ENCODE measurements at regions not wholly inside any gene's neighbourhood (a gene's known extent, or its start where the extent isn't known, plus 50 kb on each side); places are given as distances from the start of the nearest gene placed in this dataset.
"Not testable (repeated sequence)": the region's sequence is repeated elsewhere in the genome, so short reads cannot be mapped to it uniquely, and the experiment has no call there.

DNA sequence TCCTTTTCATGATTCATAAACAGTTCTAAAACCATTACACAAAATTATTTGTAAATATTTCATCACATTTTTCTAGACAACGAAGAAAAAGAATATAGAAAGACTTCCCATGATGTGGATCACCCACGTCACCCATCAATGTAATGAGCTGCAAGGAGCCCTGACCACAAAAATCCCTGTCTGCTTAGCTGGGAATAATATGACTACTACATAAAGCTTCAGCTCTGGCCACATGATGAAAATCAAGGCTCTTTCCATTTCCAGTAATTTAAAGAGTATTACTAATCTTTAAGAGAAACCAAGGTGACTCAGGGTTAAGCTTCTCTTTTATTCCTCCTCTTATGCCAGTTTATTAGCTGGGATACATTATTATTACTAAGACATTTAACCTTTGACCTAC lies 180.8 kb upstream of the CACNA2D1 start:
- FAIRE-seq, result no peak

DNA sequence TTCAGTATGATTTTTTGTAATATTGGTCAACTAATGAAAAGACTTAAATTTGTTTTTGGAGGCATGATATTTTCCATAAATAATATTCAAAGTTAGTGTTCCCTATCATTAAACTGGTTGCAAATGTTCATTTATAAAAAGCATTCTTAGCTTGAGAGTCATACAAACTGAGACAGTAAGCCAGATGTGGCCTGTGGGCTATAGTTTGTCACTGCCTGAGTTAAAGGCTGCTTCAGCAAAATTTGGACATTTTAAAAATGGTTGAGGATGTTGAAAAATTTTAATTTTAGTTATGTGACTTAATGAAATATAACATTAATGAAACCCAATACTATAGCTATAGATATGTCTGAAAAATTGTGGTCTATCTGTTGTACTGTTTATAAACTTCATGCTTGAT lies 180.2 kb upstream of the CACNA2D1 start:
- no peak for FAIRE-seq

DNA sequence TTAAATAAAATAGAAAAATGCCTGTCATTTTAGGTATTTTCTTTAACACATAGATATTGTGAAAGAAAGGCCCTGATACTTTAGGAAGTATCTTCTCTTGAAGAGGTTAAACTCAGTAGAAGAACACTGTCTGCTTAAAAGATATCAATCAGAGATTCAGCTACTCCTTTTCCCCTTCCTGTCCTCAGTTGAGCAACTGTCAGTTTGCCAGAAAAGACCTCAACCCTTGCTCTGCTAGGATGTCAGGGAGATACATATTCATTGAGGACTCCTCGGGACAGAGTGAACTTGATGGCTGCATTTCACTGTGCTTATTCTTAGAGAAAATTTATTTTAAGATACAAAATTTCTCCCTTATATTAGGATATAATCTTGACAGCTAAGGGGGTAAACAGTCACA lies 173.6 kb upstream of the CACNA2D1 start:
- FAIRE-seq, result no peak

DNA sequence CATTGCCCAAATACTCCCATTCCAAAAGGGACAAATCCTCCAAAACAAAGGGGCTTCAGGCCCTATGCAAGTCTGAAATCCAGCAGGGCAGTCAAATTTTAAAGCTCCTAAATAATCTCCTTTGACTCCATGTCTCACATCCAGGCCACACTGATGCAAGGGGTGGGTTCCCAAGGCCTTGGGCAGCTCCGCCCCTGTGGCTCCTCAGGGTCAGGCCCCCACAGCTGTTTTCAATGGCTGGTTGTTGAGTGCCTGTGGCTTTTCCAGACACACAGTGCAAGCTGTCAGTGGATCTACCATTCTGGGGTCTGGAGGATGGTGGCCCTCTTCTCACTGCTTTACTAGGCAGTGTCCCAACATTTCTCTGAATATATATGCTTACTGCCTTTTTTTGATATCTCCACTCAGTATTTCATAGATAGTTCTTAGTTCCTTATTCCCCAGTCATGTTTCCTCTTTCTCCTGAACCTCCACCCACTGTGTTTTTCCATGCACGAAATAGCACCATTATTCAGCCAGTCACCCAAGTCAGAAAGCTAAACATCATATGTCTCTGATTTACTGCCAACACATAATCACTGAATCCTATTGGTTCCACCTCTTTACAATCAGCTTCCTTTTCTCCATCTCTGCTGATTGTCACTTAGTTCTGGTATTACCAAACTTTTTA lies 172.6 kb upstream of the CACNA2D1 start:
- no peak for FAIRE-seq

DNA sequence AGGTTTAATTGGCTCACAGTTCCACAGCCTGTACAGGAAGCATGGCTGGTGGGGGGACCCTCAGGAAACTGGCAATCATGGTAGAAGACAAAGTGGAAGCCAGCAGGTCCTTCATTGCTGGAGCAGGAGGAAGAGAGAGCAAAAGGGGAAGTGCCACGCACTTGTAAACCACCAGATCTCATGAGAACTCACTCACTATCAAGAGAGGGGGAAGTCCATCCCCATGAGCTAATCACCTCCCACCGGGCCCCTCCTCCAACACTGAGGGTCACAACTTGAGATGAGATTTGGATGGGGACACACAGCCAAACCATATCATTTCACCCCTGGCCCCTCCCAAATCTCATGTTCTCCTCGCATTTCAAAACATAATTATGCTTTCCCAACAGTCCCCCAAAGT lies 171.9 kb upstream of the CACNA2D1 start:
- FAIRE-seq, result no peak

DNA sequence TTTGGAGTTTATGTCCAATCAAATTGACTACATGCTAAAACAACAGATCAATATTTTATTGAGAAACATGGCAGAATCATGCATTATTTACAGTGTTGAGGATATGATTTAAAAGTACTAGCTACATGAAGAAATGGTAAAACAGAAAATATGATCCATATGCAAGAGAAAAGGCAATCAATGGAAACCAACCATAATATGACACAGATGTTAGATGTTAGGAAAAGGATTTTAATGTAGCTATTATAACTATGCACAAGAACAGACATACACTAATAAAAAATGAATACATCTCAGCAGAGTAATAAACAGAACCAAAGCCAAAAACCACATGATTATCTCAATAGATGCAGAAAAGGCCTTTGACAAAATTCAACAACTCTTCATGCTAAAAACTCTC lies 166.2 kb upstream of the CACNA2D1 start:
- no peak for FAIRE-seq

DNA sequence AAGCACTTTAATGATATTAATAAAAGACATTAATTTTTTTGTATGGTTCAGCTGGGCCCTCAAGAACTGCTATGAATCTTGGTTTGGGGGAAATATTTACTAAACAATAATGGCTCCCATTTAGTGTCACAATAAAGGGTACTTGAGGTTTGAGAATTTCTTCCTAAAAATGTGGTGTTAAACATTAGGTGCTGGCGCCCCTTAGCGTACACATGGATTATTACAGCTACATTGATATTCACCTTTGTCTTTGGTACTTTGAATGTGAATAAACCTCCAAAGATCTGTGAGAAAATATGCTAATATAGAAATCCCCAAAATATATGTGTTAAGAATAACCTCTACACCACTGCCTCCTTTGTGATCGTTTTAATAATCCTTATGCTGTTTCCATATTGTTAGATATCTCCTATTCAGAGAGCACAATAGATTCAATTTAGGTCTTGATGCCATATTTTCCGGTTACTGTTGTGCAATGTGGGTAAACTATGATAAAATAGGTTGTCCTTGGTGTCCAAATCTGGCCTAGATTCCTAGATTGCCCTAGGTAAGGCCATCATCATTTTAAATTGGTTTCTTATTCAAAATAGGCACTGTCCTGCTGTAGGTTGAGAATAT lies 161.8 kb upstream of the CACNA2D1 start:
- peak; percentile 87 for FAIRE-seq

DNA sequence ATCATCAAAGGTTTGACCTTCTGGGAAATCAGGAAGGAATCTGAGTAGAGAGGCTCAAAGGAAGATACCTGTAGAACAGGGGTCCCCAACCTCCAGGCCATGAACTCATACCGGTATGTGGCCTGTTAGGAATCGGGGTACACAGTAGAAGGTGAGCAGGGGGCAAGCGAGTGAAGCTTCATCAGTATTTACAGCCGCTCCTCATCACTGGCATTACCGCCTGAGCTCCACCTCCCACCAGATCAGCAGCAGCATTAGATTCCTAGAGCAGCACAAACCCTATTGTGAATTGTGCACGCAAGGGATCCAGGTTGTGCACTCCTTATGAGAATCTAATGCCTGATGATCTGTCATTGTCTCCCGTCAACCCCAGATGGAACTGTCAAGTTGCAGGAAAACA lies 158.5 kb upstream of the CACNA2D1 start:
- no peak for FAIRE-seq

DNA sequence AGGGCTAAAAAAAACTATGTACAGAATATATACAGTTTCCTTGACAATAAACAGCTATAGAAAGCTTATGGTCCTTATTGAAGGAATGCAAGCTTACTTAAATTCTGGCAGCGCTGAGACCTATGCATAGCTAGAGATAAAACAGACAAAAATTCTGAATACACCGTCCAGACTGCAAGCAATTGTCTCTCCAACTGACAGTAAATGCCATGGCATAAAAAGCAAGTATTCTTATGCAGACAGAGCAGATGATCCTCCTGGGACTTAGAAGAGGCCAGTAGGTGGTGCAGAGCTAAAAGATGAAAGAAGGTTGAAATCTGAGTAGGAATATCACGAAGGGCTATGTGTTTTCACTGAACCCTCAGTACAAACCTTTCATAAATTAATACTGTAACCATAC lies 157.0 kb upstream of the CACNA2D1 start:
- no peak for FAIRE-seq

DNA sequence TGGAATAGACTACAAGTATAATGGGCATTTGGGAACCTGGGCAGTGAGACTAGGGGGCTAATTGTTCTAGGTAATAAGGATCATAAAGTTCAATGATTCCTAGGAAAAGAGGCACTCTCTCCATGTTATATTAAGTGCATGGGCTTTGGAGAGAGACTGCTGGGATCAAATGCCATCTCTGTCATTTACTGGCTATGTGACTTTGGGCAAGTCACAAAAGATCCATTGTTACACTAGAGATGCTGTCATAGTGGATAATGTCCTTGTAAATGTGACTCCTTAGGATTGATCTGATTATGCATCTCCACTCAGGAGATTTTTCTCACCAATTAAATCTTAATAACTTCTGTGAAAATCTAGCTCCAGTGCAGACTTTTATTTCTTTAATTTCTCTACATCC lies 156.3 kb upstream of the CACNA2D1 start:
- no peak for FAIRE-seq

DNA sequence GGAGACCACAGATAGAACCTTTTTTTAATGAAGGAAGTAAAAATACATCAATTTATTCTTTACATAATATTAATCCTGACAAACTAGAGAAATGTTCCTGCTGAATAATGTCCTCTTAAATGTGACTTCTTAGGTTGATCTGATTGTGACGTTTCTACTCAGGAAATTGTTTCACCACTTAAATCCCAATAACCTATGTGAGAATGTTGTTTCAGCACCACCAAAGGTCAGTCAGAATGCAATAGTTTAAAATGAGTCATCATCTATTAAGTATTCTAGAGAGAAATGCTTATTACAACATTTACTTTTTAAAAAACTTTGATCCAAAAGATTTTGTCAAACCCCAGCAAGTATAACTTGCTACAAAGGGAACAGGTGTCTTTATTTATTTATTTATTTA lies 155.4 kb upstream of the CACNA2D1 start:
- FAIRE-seq, result no peak

DNA sequence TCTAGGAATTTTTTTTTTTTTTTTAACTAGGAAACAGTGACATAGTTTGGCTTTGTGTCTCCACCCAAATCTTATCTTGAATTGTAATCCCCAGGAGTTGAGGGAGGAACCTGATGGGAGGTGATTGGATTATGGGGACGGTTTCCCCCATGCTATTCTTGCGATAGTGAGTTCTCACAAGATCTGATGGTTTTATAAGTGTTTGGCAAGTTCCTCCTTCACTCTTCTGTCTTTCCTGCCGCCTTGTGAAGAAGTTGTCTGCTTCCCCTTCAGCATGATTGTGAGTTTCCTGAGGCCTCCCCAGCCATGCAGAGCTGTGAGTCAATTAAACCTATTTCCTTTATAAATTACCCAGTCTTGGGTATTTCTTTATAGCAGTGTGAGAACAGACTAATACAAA lies 152.2 kb upstream of the CACNA2D1 start:
- FAIRE-seq, result not testable (repeated sequence)

DNA sequence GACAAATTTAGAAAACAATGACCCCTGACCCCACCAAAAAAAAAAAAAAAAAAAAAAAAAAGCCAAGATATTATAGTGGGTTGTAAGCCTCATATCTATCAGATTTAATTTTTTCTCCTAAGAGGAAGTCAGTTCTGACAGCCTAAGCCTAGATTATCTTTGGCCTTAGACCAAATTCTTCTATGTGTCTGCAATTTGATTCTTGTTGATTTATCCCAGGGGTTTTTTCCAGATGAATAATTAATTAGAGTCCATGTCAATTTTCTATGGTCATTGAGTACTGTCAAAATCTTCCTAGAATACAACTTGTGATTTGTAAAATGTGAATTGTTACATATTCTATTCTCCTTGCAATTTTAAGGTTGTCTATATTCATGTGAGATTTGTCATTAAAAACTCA lies 151.6 kb upstream of the CACNA2D1 start:
- no peak for FAIRE-seq

DNA sequence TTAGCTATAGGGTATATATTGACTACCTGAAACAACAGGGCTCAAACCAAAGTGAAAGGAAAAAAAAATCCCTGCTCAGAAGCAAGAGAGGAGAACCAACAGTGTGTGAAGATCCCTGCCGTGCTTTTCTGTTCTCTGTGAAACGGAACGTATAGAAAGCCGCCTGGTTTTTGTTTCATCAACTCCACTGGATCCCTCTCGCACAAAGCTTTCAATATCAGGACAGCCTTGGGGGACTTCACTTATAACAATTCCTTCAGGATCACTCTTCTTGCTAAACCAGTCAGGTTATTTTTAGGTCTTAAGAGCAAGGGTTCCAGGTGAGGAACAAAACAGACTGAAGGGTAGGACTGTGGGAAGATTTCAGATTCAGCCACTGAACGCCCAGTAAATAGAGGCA lies 151.1 kb upstream of the CACNA2D1 start:
- FAIRE-seq, result no peak

DNA sequence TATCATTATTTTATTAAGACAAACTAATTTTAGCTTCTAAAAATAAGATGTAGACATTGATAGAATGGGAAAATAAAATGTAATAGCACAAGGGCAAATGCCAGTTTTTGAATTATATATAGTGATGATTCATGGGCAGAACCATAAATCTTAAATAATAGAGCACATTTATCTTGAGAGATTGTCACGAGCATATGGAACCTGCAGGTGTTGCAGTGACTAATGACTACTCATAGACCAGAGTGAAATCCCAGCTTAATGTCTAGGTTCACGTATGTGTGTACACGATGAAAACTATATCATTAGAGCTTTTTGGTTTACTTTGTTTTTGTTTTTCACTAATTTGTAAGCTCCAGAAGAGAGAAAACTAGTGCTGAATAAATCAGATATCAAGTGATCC lies 150.2 kb upstream of the CACNA2D1 start:
- no peak for FAIRE-seq

DNA sequence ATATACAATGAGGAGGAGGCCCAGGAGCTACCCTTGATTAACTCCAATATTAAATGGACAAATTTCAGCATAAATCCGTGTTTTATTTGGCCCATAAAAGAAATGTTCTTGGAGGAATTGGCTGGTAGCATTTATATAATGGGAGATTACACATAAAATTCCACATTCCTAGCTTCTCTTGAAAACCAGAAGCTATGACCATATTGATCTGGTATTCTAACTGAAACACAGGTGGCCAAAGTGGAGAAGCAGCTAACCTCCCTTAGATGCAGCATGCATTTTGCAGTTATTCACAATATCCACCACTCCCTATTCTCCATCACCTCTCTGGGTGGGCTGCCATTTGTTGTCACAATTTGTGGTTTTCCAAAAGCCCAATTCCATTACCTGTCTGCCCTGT lies 148.8 kb upstream of the CACNA2D1 start:
- no peak for FAIRE-seq

DNA sequence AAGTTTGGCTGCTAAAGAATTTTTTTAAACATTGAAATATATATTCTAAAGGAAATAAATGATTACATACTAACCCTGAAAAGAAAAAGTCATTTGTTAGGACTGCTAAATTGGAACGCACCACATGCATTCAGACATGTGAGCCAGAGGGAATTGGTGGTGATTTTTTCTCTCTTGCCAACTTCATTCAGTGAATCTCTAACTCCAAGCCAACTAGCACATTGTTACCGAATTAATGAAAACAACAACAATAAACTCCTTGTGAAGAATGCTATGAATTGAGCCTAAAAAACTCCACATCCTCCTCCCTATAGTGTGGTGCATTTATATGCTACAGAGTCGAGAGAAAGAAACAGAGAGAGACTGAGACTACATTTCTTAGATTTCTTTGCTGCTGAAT lies 135.5 kb upstream of the CACNA2D1 start:
- no peak for FAIRE-seq

DNA sequence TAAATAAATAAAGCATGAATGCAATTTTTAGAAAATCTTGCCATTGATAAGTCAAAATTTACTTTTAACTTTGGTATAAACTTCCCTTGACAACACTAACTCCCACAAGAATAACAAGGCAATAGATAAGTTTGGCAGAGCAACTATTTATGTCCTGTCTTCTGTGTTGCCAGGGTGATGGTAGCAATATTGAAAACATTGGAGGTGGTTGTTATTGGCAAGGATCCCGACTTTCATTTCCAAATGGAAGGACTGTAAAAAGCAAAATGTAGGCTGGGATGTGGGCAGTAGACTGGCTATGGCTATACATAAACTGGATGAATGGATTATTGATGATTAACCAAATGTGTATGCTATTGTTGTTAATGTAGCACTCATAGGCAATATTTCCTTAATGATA lies 134.9 kb upstream of the CACNA2D1 start:
- no peak for FAIRE-seq

DNA sequence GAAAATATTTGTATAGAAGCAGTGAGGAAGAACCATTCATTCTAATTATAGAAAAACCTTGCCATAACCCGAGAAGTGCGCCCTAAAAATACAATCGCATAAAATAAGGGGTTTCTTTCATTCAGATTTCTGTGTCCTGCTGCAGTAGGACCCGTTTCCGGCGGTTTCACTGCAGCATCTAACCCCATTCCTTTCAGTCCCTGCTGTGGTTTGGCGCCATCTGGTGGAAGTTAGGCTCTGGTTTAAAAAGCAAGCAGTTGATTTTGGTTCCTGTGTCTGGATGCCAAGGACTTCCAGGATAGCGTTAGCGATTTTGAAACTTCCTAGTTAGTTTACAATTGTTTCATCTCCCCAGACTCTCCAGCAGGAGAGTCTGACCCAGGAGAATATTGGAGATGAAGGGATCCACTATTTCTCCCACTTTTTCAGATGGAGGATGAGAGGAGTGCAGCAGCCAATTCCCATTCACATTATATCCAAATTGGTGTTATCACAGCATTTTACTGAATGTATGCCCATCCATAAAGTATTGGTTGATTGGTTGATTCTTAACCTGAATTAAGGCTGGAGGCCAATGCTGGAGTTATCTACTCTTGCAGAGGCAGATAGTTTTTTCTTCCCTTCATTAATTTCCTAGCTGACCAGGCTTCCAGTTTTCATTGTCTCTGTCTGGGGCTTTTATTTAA lies 128.8 kb upstream of the CACNA2D1 start:
- FAIRE-seq, result peak; percentile 68

DNA sequence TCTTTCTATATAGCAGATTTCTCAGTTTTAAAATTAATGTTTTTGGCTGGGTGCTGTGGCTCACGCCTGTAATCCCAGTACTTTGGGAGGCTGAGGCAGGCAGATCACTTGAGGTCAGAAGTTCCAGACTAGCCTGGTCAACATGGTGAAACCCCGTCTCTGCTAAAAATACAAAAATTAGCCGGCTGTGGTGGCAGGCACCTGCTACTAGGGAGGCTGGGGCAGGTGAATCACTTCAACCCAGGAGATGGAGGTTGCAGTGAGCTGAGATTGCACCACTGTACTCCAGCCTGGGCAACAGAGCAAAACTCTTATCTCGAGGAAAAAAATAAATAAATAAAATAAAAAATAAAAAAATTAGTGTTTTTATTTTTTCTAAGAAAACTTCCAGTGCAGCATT lies 127.5 kb upstream of the CACNA2D1 start:
- not testable (repeated sequence) for FAIRE-seq

DNA sequence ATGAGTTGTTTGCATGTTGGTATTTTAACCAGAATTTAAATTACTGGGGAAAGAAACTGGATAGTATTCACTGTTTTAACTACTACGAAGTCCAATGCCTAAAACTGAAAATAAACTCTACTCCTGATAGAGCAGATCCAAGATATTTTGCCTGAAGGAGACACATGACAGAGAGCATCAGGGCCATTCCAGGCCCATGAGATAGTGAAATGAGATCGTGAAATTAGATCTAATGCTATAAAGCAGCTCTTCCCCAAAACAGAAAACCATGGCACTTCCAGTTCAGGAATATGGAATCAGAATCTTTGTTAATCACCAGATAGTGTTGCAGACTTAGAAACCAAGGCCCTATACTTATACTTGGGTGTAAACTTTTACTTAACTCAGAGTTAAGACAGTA lies 124.3 kb upstream of the CACNA2D1 start:
- FAIRE-seq, result no peak

DNA sequence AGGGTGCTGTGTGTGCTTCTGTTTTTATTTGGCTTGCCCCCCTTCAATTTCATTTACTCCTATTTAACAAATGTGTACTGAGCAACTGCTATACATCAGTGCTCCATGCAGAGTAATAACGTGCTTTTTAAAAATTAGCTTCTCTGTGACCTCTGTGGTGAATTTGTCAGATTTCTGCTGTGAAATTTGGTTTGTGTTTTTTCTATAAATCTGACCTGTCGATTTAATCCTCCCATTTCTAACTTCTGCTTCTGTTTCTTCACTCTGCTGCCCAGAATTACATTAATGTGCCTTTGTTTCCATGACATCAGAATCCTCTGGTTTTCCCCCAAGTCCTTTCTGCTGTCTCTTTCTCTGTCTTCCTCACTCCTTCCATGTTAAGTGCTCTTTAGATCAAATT lies 123.8 kb upstream of the CACNA2D1 start:
- FAIRE-seq, result no peak

DNA sequence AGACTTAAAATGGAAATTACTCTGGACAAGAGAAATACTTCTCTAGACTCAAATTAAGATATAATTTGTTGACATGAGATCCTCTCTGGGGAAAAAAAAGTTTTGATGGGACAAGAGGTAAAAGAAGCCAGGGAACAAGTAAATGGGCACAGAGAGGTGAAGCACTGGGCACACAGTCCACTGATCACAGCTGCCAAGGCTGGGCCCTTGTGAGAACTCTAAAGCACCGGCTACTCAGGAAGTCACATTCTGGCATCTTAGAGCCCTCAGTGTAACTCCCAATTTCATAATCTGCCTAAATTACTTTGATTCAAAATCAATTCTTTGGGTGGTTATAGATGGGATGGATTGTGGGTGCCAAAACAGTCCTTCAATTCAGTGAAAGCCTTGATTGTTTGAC lies 123.2 kb upstream of the CACNA2D1 start:
- no peak for FAIRE-seq

DNA sequence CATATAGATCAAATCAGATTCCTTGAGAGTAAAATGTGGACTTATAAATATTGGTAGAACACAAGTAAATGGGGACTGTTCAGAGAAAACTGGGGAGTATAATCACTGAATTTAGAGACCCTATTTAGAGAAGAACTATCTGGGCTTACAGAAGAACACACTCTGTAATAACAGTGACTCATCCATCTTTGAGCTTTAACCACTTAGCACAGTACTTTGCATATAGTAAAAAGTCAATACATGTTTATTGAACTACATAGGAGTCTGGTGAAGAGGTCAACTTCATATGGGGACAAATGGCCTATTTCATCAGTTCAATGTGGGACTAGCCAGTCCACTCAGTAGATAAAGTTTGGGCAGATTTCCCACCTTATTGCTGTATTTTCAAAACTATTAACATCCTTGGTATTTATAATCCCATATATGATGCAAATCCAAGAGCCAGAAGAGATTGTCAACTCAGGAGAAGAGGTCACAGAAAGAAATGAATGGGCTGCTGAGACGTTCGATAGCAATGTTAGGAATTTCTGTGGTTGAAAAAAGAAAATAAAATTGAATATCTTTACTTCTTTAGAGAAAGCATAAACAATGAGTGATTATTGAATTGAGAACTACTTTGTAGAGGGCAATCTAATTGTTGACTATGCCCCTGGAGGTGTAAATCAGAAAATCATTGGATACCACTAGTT lies 119.3 kb upstream of the CACNA2D1 start:
- no peak for FAIRE-seq
